ENCODE measurements at regions not wholly inside any gene's neighbourhood (a gene's known extent, or its start where the extent isn't known, plus 50 kb on each side); places are given as distances from the start of the nearest gene placed in this dataset.

DNA sequence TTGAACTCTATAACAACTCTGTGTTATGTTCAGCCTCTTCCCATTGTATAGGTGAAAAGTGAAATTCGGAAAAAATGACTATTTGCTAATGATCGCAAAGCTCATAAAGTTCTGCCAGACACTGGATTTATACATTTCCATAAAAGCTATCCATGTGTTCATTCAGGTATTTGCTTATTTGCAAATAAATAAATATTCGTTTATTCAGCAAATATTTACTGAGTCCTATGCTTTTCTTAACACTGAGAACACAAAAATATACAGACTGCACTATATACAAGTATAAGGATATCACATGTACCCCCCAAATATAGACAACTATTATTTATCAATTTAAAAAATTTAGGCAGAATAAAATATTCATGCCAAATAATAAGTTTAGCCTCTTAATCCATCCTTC, 63.2 kb upstream of the ATP8B1 start:
- Histone ChIP-seq H3K4me1 (no peaks in the 10 kb centered on the region), H3K9me3 (no peaks in the 10 kb centered on the region), H3K4me3 (ENCODE audit: low read depth, low read length) (no peak overlapping the region), H3K27me3 (replicated peaks; ENCODE audit: control insufficient read depth, insufficient read depth, low read length) (no peaks in the 10 kb centered on the region), H3K36me3 (ENCODE audit: control insufficient read depth, insufficient read depth, low read length) (no peaks in the 10 kb centered on the region)
- ChIA-PET CTCF (no interaction called here), POLR2A (no interaction called here)
- Mint-ChIP-seq H3K9me3 (ENCODE audit: unreplicated experiment) (no peaks in the 10 kb centered on the region), H3K4me3 (ENCODE audit: unreplicated experiment) (no peak overlapping the region), H3K27ac (ENCODE audit: unreplicated experiment) (no peak overlapping the region), H3K4me1 (ENCODE audit: low read depth, unreplicated experiment) (no peaks in the 10 kb centered on the region), H3K36me3 (ENCODE audit: insufficient read depth, unreplicated experiment) (no peaks in the 10 kb centered on the region), H3K27me3 (ENCODE audit: insufficient read depth, unreplicated experiment) (no peaks in the 10 kb centered on the region)
- intact Hi-C loops (cut with micrococcal nuclease; ENCODE audit: unreplicated experiment), result no loop called here
- no peak for TF ChIP-seq CTCF (IDR thresholded peaks at IDR 0.05; ENCODE audit: insufficient read depth in 1 of 2, low read depth in 1 of 2, low read length in 1 of 2, severe bottlenecking in 1 of 2, unreplicated experiment in 1 of 2)
- DNase-seq, result no peak
- BruUV-seq (replicated peaks), result no TSS peak

- Mint-ChIP-seq H3K4me1 (ENCODE audit: low read depth, unreplicated experiment) (no peaks in the 10 kb centered on the region), H3K27ac (ENCODE audit: unreplicated experiment) (no peak overlapping the region), H3K27me3 (ENCODE audit: insufficient read depth, unreplicated experiment) (no peaks in the 10 kb centered on the region), H3K4me3 (ENCODE audit: unreplicated experiment) (no peak overlapping the region), H3K9me3 (ENCODE audit: unreplicated experiment) (no peaks in the 10 kb centered on the region), H3K36me3 (ENCODE audit: insufficient read depth, unreplicated experiment) (no peaks in the 10 kb centered on the region)
- H3K27me3 ChIP-seq (replicated peaks; ENCODE audit: control insufficient read depth, insufficient read depth, low read length), result no peaks in the 10 kb centered on the region
- H3K4me1 ChIP-seq, result no peaks in the 10 kb centered on the region
- H3K9me3 ChIP-seq, result no peaks in the 10 kb centered on the region
- BruUV-seq (replicated peaks), result no TSS peak
- no peak for DNase-seq
- H3K4me3 ChIP-seq (ENCODE audit: low read depth, low read length), result no peak overlapping the region
- CTCF ChIA-PET, result no interaction called here
- no peaks in the 10 kb centered on the region for H3K36me3 ChIP-seq (ENCODE audit: control insufficient read depth, insufficient read depth, low read length)
- no peak for TF ChIP-seq CTCF (IDR thresholded peaks at IDR 0.05; ENCODE audit: insufficient read depth in 1 of 2, low read depth in 1 of 2, low read length in 1 of 2, severe bottlenecking in 1 of 2, unreplicated experiment in 1 of 2)
- POLR2A ChIA-PET, result no interaction called here
- intact Hi-C loops (cut with micrococcal nuclease; ENCODE audit: unreplicated experiment), result no loop called here
Measured at GRCh38 chr18:57864615-57865121, 61.6 kb upstream of the ATP8B1 start.

DNA sequence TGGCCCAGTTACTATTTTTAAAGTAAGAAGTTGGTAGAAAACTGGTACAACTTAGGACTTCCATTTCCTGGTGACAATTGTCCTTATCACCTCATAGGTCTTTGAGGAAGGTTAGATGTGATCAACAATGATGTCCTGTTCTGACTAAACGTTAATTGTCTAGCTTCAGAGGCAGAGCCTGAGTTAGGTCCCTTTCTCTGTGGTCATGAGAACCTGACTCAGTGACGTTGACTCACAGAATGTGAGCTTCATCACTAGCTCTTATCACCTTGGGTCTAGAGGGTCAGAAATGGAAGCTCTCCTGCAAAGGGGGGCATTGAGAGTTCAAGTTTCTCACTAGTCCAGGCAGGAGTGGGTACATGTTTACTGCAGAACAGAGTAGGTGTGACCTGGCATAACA, 60.6 kb upstream of the ATP8B1 start:
- H3K4me1 Mint-ChIP-seq (ENCODE audit: low read depth, unreplicated experiment), result no peaks in the 10 kb centered on the region
- H3K4me3 Mint-ChIP-seq (ENCODE audit: unreplicated experiment), result no peak overlapping the region
- H3K36me3 ChIP-seq (ENCODE audit: control insufficient read depth, insufficient read depth, low read length), result no peaks in the 10 kb centered on the region
- BruUV-seq (replicated peaks), result no TSS peak
- CTCF ChIA-PET, result no interaction called here
- no peaks in the 10 kb centered on the region for H3K4me1 ChIP-seq
- no peaks in the 10 kb centered on the region for H3K27me3 ChIP-seq (replicated peaks; ENCODE audit: control insufficient read depth, insufficient read depth, low read length)
- no peaks in the 10 kb centered on the region for H3K9me3 ChIP-seq
- no peak overlapping the region for H3K27ac Mint-ChIP-seq (ENCODE audit: unreplicated experiment)
- no peak for DNase-seq
- no peak overlapping the region for H3K4me3 ChIP-seq (ENCODE audit: low read depth, low read length)
- no peaks in the 10 kb centered on the region for H3K36me3 Mint-ChIP-seq (ENCODE audit: insufficient read depth, unreplicated experiment)
- TF ChIP-seq CTCF (IDR thresholded peaks at IDR 0.05; ENCODE audit: insufficient read depth in 1 of 2, low read depth in 1 of 2, low read length in 1 of 2, severe bottlenecking in 1 of 2, unreplicated experiment in 1 of 2), result no peak
- no peaks in the 10 kb centered on the region for H3K27me3 Mint-ChIP-seq (ENCODE audit: insufficient read depth, unreplicated experiment)
- POLR2A ChIA-PET, result no interaction called here
- H3K9me3 Mint-ChIP-seq (ENCODE audit: unreplicated experiment), result no peaks in the 10 kb centered on the region
- intact Hi-C loops (cut with micrococcal nuclease; ENCODE audit: unreplicated experiment), result no loop called here
